Karpas-422 (cell line): ENCODE measurements at regions not wholly inside any gene's neighbourhood (a gene's known extent, or its start where the extent isn't known, plus 50 kb on each side); places are given as distances from the start of the nearest gene placed in this dataset.
"Not testable (repeated sequence)": the region's sequence is repeated elsewhere in the genome, so short reads cannot be mapped to it uniquely, and the experiment has no call there.

Experiments
- DNase-seq: peaks from one replicate; pipeline ENCODE4 v3.0.0-alpha.2; 2015
- H2AFZ ChIP-seq: fragments of 200-600 bp; sonication (generic); 2 replicates; pipeline ENCODE4 v1.6.1; 2014; ENCODE audit warnings: antibody characterized with exemption, low read length, mixed read lengths
- H3K27ac ChIP-seq: fragments of 200-600 bp; sonication (generic); 2 replicates; pipeline ENCODE4 v1.5.1; 2014; ENCODE audit warnings: mild to moderate bottlenecking, low read length, moderate library complexity
- H3K27me3 ChIP-seq: fragments of 200-600 bp; sonication (generic); 2 replicates; pipeline ENCODE4 v1.6.1; 2014; ENCODE audit warnings: low read length, mixed read lengths
- H3K36me3 ChIP-seq: fragments of 200-600 bp; sonication (generic); 2 replicates; pipeline ENCODE4 v1.6.1; 2014; ENCODE audit warnings: low read length, mixed read lengths; ENCODE audit not compliant: insufficient read depth
- H3K4me1 ChIP-seq: fragments of 200-600 bp; sonication (generic); 2 replicates; pipeline ENCODE4 v1.6.1; 2014; ENCODE audit warnings: mild to moderate bottlenecking, low read length, mixed read lengths
- H3K4me2 ChIP-seq: fragments of 200-600 bp; sonication (generic); 2 replicates; pipeline ENCODE4 v1.6.1; 2014; ENCODE audit warnings: low read length, low read depth, mild to moderate bottlenecking; ENCODE audit not compliant: poor library complexity, severe bottlenecking
- H3K4me3 ChIP-seq: fragments of 200-600 bp; sonication (generic); 2 replicates; pipeline ENCODE4 v1.5.1; 2014; ENCODE audit warnings: mild to moderate bottlenecking, antibody characterized with exemption, low read length, mixed read lengths
- H3K79me2 ChIP-seq: fragments of 200-600 bp; sonication (generic); 2 replicates; pipeline ENCODE4 v1.6.1; 2014; ENCODE audit warnings: mild to moderate bottlenecking, low read length, mixed read lengths
- H3K9ac ChIP-seq: fragments of 200-600 bp; sonication (generic); 2 replicates; pipeline ENCODE4 v1.6.0; 2014; ENCODE audit warnings: low read length
- H3K9me2 ChIP-seq: fragments of 200-600 bp; sonication (generic), shearing (Covaris generic); replicated peaks from 2 replicates; pipeline ENCODE4 v1.6.0; 2014; ENCODE audit warnings: mild to moderate bottlenecking, low read length, moderate library complexity; ENCODE audit not compliant: insufficient read depth
- H3K9me3 ChIP-seq: fragments of 300-700, 200-600 bp; sonication (generic); 2 replicates; pipeline ENCODE4 v1.6.1; 2014; ENCODE audit warnings: low read length, mixed read lengths
- H4K20me1 ChIP-seq: fragments of 200-600 bp; sonication (generic); 2 replicates; pipeline ENCODE4 v1.6.1; 2014; ENCODE audit warnings: mild to moderate bottlenecking, antibody characterized with exemption, low read length, low read depth; ENCODE audit not compliant: insufficient read depth

DNA sequence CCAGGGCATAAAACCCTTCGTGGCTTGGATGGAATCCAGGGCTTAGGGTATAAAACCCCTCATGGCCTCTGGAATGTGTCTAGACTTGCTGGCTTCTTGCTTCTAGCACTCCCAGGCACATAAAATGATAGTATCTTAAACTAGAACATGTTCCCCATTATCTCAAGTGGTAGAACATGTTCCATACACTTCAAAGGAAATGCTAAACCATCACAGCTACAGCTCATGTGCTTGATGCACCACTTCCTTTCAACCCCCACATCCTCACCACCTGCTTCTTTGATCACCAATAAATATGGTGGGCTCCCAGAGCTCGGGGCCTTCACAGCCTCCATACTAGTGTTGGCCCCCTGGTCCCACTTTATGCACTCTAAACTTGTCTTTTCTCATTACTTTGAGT, 204.3 kb downstream of the UXS1 start:
- not testable (repeated sequence) for H3K27me3 ChIP-seq, H3K9me3 ChIP-seq, H3K27ac ChIP-seq, H3K4me2 ChIP-seq, H3K36me3 ChIP-seq, H3K4me1 ChIP-seq, H3K9me2 ChIP-seq, H3K79me2 ChIP-seq, H3K9ac ChIP-seq, H3K4me3 ChIP-seq, DNase-seq, H4K20me1 ChIP-seq, H2AFZ ChIP-seq

DNA sequence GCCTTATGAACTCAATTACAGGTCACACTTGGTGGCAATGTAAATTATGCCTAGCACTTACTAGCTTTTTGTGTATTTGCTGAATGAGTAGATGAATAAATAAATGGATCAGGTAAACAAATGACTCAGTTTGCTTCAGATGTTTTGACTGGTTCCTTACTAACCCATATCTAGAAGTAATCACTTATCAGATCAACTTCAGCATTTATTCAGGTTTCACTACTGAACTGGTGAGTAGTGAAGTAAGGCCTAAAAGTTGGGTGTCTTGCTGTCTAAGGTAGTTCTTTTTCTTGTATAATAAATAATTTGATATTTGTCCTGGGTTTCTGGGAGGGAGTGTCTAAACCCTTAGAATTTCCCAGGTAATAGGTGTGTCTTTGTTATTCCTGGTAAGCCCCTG, 205.0 kb downstream of the UXS1 start:
- Histone ChIP-seq H3K27ac (no peak overlapping the region), H3K9ac (no peak overlapping the region), H2AFZ (no peak overlapping the region), H3K9me3 (peaks cover 5% of the 10 kb centered on the region), H3K79me2 (no peaks in the 10 kb centered on the region), H3K27me3 (no peaks in the 10 kb centered on the region), H4K20me1 (no peaks in the 10 kb centered on the region), H3K9me2 (no peaks in the 10 kb centered on the region), H3K4me2 (no peak overlapping the region), H3K4me3 (no peak overlapping the region), H3K4me1 (no peaks in the 10 kb centered on the region), H3K36me3 (no peaks in the 10 kb centered on the region)
- no peak for DNase-seq

DNA sequence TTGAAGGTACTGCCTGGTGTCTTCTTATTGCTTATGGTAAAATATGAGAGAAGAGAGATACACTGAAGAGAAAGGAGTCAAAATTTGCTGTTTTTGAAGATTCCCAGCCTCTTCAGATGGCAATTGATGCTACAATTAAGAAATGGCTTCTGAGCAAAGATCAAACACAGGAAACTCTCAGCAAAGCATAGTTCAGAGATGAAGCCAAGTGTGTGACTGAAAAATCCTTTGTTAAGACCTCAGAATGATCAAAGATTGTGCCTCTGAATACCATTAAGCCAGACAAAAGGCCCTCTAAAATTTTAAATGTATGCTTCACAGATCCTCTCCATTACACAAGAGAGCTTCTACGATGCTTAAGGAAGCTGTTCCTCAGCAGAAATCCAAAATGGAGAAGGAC, 216.3 kb downstream of the UXS1 start:
- Histone ChIP-seq H3K4me1 (no peaks in the 10 kb centered on the region), H3K9me3 (no peaks in the 10 kb centered on the region), H4K20me1 (no peaks in the 10 kb centered on the region), H3K4me3 (no peak overlapping the region), H3K4me2 (no peak overlapping the region), H2AFZ (no peak overlapping the region), H3K36me3 (no peaks in the 10 kb centered on the region), H3K9ac (no peak overlapping the region), H3K79me2 (no peaks in the 10 kb centered on the region), H3K9me2 (no peaks in the 10 kb centered on the region), H3K27ac (no peak overlapping the region), H3K27me3 (no peaks in the 10 kb centered on the region)
- DNase-seq = no peak

DNA sequence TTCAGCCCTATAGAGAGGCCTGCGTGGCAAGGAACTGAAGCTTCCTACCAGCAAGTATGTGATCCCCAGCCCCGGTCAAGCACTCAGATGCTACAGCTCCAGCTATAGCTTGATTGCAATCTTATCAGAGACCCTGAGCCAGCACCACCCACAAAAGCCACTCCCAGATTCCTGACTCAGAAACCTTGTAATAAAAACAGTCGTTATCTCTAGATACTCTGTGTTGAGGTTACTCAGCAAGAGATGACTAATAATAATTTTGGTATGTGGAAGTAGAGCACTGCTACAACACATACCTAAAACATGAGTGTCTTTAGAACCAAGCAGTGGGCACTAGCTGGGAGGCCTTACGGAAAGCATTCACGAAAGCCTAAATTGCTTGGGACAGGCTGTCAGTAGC, 216.9 kb downstream of the UXS1 start:
- no peak overlapping the region for H2AFZ ChIP-seq
- H3K4me1 ChIP-seq = no peaks in the 10 kb centered on the region
- H4K20me1 ChIP-seq = no peaks in the 10 kb centered on the region
- H3K79me2 ChIP-seq = no peaks in the 10 kb centered on the region
- no peaks in the 10 kb centered on the region for H3K27me3 ChIP-seq
- no peaks in the 10 kb centered on the region for H3K9me3 ChIP-seq
- no peaks in the 10 kb centered on the region for H3K36me3 ChIP-seq
- DNase-seq = no peak
- no peak overlapping the region for H3K9ac ChIP-seq
- H3K4me2 ChIP-seq = no peak overlapping the region
- H3K27ac ChIP-seq = no peak overlapping the region
- H3K4me3 ChIP-seq = no peak overlapping the region
- H3K9me2 ChIP-seq = no peaks in the 10 kb centered on the region

DNA sequence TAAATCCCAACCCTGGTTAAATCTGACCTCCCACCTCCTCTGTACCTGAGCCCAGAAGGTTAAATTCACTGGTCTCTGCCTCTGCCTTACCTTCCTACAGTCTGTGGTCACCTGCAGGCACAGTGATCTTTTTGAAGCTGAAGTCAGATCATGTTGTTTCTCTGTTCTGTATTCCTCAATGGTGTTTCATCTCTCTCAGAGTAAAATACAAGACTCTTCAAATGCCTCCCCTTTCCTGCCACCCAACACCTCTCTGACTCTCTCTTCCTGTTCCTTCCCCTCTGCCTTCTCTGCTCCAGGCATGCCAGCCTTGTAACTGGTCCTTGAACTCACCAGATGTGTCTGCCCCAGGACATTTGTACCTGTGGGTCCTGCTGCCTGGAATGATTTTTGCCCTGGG, 219.3 kb downstream of the UXS1 start:
- Histone ChIP-seq H3K9me2 (no peaks in the 10 kb centered on the region), H3K27ac (no peak overlapping the region), H3K4me2 (no peak overlapping the region), H3K9me3 (no peaks in the 10 kb centered on the region), H4K20me1 (no peaks in the 10 kb centered on the region), H3K4me1 (no peaks in the 10 kb centered on the region), H3K79me2 (no peaks in the 10 kb centered on the region), H3K4me3 (no peak overlapping the region), H2AFZ (no peak overlapping the region), H3K9ac (no peak overlapping the region), H3K27me3 (no peaks in the 10 kb centered on the region), H3K36me3 (no peaks in the 10 kb centered on the region)
- DNase-seq = no peak

DNA sequence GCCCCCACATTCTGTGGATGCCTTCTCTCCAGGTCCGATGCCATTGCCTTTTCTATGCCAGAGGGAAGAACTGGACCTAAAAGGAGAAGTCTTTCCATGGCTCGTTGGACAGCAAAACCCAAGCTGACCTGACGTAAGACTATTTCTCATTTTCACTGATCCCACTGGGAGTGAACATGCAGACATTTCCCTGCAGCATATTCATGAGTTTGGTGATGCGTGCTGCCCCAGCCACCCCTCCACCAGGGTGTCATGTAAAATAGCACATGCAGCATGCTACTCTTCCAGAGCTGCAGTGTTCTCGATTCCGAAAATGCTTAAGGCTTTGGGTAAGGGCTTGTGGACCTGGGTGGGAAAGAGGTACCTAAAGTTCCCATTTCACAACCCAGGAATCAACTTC, 221.2 kb downstream of the UXS1 start:
- H3K4me1 ChIP-seq = no peaks in the 10 kb centered on the region
- DNase-seq = no peak

DNA sequence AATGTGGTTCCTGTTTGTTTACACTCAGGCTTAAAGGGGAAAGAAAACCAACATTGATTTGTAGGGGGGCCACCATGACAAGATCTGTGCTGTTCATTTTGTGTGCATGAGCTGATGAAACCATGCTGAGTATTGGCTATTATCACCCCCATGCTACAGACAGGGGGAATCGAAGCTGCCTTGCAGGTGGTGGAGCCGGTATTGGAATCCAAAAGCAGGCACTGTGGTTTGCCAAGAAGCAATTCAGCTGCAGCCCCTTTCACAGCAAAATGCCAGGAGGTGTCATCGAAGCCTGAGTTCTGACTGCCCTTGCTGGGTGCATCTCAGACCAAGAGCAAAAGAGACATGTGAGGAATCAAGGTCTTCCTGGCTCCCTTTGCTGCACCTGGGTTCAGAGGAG, 221.9 kb downstream of the UXS1 start:
- H4K20me1 ChIP-seq = no peaks in the 10 kb centered on the region

More for the DNA sequence above, 221.2 kb downstream of the UXS1 start:
- H3K9me2 ChIP-seq = no peaks in the 10 kb centered on the region
- no peak overlapping the region for H3K4me3 ChIP-seq
- no peak overlapping the region for H3K4me2 ChIP-seq
- H4K20me1 ChIP-seq = no peaks in the 10 kb centered on the region
- no peak overlapping the region for H2AFZ ChIP-seq
- H3K27me3 ChIP-seq = no peaks in the 10 kb centered on the region
- no peaks in the 10 kb centered on the region for H3K36me3 ChIP-seq
- H3K79me2 ChIP-seq = no peaks in the 10 kb centered on the region
- H3K27ac ChIP-seq = no peak overlapping the region
- no peak overlapping the region for H3K9ac ChIP-seq
- no peaks in the 10 kb centered on the region for H3K9me3 ChIP-seq

DNA sequence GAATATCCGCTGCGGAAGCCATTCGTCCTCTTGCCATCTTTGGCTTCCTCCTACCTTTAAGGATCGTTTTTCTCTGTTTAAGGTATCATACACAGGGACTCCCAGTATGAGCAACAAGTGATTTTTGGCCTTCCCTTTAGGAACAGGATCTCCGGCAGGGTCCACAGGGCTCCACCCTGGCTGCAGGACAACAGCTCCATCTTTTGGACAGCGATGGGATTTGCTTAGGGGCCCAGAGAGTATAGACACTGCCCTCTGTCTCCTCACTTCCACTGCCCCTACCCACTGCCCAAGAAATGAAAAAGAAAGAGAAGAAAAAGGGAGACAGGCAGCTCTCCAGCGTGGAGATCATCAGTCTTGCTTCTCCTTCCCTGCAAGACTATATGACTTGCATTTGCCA, 224.5 kb downstream of the UXS1 start:
- Histone ChIP-seq H4K20me1 (no peaks in the 10 kb centered on the region), H3K9me2 (no peaks in the 10 kb centered on the region; the same call in 1 of the 2 replicates), H3K27ac (no peak overlapping the region), H3K79me2 (no peaks in the 10 kb centered on the region), H3K4me1 (no peaks in the 10 kb centered on the region), H3K27me3 (no peaks in the 10 kb centered on the region), H2AFZ (no peak overlapping the region), H3K4me3 (no peak overlapping the region), H3K4me2 (no peak overlapping the region), H3K9ac (no peak overlapping the region), H3K9me3 (no peaks in the 10 kb centered on the region), H3K36me3 (no peaks in the 10 kb centered on the region)
- DNase-seq = no peak

More for the DNA sequence above, 221.9 kb downstream of the UXS1 start:
- no peak overlapping the region for H3K4me3 ChIP-seq
- H3K9me3 ChIP-seq = no peaks in the 10 kb centered on the region
- H2AFZ ChIP-seq = no peak overlapping the region
- no peak overlapping the region for H3K27ac ChIP-seq
- no peaks in the 10 kb centered on the region for H3K27me3 ChIP-seq
- DNase-seq = no peak
- H3K79me2 ChIP-seq = no peaks in the 10 kb centered on the region
- H3K36me3 ChIP-seq = no peaks in the 10 kb centered on the region
- H3K4me2 ChIP-seq = no peak overlapping the region
- H3K9ac ChIP-seq = no peak overlapping the region
- no peaks in the 10 kb centered on the region for H3K9me2 ChIP-seq
- H3K4me1 ChIP-seq = no peaks in the 10 kb centered on the region

DNA sequence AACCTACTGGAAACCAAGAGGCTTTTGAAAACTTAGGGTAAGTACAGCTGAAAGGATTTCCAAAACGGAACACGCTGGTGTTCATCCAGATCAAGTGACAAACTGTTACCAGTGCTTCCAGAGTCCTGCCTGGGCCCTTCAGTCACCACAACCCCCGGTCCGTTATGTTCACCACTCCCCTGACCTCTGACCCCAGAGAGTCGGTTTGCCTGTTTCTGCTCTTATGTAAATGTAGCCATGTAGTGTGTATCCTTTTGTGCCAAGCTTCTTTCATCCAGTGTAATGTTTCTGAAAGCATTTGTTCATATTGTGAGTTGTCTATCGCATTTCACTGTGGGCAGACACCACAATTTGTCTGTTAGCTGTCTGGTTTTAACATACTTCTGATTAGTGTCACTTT, 217.5 kb downstream of the NCK2 start:
- H3K4me2 ChIP-seq = no peak overlapping the region
- H3K9me3 ChIP-seq = no peaks in the 10 kb centered on the region
- no peaks in the 10 kb centered on the region; the same call in 1 of the 2 replicates for H3K9me2 ChIP-seq
- no peaks in the 10 kb centered on the region for H3K27me3 ChIP-seq
- no peak for DNase-seq
- H3K9ac ChIP-seq = no peak overlapping the region
- H3K4me1 ChIP-seq = no peaks in the 10 kb centered on the region
- H3K36me3 ChIP-seq = no peaks in the 10 kb centered on the region
- H3K79me2 ChIP-seq = no peaks in the 10 kb centered on the region
- H2AFZ ChIP-seq = no peak overlapping the region
- no peak overlapping the region for H3K27ac ChIP-seq
- no peaks in the 10 kb centered on the region for H4K20me1 ChIP-seq
- no peak overlapping the region for H3K4me3 ChIP-seq
